ENCODE measurements at regions not wholly inside any gene's neighbourhood (a gene's known extent, or its start where the extent isn't known, plus 50 kb on each side); places are given as distances from the start of the nearest gene placed in this dataset.
A peak's percentile ranks its signal among the peaks of the same experiment; 100 is the strongest.
"Not testable (repeated sequence)": the region's sequence is repeated elsewhere in the genome, so short reads cannot be mapped to it uniquely, and the experiment has no call there.

- no peak for DNase-seq (ENCODE audit: low spot score)
Measured at GRCh38 chr2:16362611-16363010, 303.0 kb downstream of the CYRIA start.

DNA sequence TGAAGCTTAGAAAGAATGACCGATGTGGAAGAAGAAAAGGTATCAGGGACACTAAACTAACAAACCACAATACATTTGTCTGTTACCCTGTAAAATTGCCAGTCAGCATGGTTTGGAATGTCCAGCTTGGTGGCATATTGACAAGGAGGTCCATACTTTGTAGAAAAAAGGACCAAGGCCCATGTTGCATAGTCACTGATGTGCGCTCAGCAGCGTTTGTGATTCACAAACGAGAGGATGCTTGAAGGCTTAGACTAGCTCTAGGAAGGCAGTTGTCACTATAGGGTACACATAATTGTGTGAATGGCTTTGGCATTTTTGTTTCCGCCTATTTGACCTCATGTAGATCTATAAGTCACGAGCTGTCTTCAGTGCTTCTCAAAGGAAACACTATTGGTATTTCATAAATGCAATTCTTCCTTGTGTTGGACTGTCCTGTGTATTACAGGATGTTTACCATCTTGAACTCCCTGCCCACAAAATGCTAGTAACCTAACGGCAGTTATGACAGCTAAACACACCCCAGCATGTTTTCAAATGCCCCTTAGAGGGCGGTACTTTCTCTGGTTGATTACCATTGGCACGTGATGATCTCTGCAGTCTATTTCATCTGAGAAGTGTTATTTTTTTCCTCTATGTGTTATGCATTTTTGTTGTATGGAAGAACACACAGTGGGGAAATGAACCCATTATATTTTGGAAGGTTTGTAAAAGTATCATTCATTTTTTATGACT, 304.2 kb downstream of the CYRIA start:
- no peak for DNase-seq (ENCODE audit: low spot score)

GRCh38 chr2:16359961-16360360, 305.7 kb downstream of the CYRIA start:
- DNase-seq (ENCODE audit: low spot score): no peak

GRCh38 chr2:16357188-16357587, 308.4 kb downstream of the CYRIA start:
- no peak for DNase-seq (ENCODE audit: low spot score)

- DNase-seq (ENCODE audit: low spot score): no peak
Measured at GRCh38 chr2:16351541-16351940, 314.1 kb downstream of the CYRIA start.

GRCh38 chr2:16351137-16351536, 314.5 kb downstream of the CYRIA start:
- no peak for DNase-seq (ENCODE audit: low spot score)

DNA sequence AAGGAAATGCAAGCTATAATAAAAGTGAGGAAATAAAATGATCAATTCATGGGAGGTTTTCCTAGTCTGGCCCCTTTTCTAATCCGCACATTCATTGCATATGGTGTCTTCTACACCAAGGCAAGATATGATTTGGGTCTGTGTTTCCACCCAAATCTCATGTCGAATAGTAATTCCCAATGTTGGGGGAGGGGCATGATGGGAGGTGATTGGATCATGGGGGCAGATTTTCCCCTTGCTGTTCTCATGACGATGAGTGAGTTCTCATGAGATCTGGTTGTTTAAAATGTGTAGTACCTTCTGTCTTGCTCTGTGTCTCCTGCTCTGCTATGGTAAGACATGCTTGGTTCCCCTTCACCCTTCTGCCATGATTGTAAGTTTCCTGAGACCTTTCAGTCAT, 315.4 kb downstream of the CYRIA start:
- DNase-seq (ENCODE audit: low spot score): no peak

GRCh38 chr2:16349811-16350210, 315.8 kb downstream of the CYRIA start:
- no peak for DNase-seq (ENCODE audit: low spot score)

- no peak for DNase-seq (ENCODE audit: low spot score)
Measured at GRCh38 chr2:16348821-16349515, 316.7 kb downstream of the CYRIA start.

DNA sequence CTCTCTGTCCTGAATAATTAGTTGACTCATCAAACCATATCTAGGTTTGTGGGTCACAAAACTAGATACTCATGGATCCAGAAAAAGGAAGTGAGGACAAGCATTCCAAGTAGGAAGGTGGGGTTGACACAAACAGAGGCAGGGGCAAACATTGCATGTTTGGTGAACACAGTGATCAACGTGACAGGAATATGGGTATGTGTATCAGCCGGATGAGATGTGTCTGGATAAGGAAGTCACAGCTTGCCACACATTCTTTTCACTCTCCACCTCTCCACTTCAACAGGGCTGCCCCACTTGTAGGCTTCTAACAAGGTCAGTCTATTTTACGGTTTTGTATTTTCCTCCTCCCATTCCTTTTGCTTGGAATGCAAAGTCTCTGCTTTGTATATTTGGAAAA, 319.0 kb downstream of the CYRIA start:
- no peak for DNase-seq (ENCODE audit: low spot score)

DNA sequence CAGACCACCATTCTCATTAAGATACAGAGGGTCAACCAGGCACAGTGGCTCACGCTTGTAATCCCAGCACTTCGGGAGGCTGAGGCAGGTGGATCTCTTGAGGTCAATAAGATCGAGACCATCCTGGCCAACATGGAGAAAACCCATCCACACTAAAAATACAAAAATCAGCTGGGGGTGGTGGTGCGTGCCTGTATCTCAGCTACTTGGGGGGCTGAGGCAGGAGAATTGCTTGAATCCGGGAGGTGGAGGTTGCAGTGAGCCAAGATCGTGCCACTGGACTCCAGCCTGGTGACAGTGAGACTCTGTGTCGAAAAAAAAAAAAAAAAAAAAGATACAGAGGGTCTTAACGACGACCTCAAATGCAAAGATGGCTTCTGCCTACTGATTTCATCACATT, 320.4 kb downstream of the CYRIA start:
- DNase-seq (ENCODE audit: low spot score): not testable (repeated sequence)

DNA sequence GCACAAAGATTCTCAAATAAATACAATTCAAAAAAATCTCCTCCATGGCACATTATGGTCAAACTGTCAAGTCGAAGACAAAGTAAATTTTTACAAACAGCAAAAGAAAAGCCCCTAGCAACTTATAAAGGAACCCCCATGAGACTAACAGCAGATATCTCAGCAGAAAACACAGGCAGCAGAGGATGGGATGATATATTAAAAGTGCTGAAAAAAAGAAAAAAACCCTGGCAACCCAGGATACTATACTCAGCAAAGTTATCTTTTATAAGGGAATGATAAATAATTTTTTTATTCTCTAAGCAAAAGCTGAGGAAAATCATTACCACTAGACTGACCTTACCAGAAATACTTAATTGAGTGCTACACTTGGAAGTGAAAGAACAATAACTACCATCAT, 326.4 kb downstream of the CYRIA start:
- no peak for DNase-seq (ENCODE audit: low spot score)

DNA sequence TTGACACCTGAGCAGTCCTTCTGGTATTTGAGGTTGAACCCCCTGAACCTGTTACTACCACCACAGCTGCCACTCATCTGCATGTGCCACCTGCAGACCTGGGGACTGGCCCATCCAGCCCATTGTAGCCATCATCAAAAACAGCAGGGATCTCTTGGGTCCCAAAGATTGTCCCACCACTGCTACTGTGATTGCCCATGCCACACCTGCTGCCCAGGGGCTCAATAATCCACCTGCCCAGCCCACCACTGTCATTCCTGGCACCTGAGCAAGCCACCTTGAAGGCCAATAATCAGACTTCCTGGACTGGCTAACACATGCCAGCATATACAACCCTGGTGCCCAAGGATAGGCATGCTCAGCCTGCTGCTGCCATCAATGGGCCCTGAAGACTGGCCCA, 327.6 kb downstream of the CYRIA start:
- DNase-seq (ENCODE audit: low spot score): no peak

GRCh38 chr2:16336916-16337315, 328.7 kb downstream of the CYRIA start:
- DNase-seq (ENCODE audit: low spot score): no peak

GRCh38 chr2:16336491-16336890, 329.1 kb downstream of the CYRIA start:
- no peak for DNase-seq (ENCODE audit: low spot score)

- DNase-seq (ENCODE audit: low spot score): no peak
Measured at GRCh38 chr2:16335947-16336346, 329.7 kb downstream of the CYRIA start.

DNA sequence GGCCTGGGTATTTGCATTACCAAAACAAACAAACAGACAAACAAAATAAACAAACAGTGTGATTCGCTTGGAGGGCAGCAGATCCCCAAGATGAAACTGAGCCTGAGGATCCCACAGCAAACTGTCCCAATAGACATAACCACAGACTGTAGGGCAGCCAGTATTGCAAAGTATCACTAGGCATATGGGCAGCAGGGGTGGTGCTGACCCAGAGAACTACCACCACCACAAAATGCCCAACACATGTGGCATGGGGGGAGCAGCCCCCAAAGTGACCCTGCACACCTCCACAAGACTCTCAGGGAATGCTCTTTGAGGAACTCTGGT, 330.1 kb downstream of the CYRIA start:
- no peak for DNase-seq (ENCODE audit: low spot score)

DNA sequence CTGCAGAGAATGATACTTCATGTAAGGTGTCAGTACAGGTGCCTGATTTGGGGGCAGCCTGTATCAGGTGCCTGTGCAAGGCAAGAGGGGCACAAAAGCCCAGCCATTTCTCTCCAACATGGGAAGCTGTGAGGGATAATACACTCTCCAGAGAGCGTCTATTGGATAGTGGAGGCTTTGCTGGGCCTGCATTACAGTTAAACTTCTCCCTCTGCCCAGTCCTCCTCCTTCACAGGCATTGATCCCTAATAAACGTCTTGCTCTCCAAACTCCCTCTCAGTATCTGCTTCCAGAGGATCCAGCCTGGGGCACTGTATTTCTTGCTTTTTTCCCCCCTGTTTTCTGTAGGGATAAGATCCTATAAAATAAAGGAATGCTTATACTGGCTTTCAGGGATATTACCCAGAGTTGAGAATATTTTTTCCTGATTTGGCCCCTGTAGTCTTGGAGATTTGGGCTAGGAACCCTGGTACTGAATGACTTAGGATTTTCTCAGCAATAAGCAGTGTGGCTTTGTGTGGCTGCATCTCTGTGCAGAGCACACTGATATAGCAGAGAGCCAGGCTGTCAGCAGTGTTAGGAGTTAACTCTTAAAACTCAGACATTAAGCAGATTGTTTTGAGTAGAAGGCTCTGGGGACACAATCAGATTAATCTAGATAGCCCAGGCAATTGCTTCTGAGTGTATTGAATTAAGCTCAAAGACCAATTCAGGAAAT, 330.6 kb downstream of the CYRIA start:
- peak; percentile 43 for DNase-seq (ENCODE audit: low spot score)

DNA sequence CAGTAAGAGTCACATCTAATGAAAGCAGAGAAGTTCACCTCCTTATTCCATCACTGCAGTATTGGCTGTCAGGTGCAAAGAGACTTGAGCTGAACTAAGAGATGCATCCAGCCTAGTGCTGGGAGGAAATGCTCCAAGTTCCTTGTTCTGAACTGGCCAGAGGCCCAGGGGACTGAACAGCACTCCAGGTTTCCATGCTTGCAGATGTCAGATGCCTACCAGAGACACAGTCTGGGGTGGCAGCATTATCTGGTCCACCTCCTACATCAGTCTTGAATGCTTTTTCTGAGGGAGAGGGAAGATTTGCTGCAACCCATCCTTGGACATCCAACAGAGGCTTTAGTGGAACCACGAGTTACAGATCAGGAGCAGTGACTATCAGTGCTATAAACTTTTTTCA, 331.3 kb downstream of the CYRIA start:
- DNase-seq (ENCODE audit: low spot score): no peak

GRCh38 chr2:16333681-16334080, 332.0 kb downstream of the CYRIA start:
- DNase-seq (ENCODE audit: low spot score): no peak

DNA sequence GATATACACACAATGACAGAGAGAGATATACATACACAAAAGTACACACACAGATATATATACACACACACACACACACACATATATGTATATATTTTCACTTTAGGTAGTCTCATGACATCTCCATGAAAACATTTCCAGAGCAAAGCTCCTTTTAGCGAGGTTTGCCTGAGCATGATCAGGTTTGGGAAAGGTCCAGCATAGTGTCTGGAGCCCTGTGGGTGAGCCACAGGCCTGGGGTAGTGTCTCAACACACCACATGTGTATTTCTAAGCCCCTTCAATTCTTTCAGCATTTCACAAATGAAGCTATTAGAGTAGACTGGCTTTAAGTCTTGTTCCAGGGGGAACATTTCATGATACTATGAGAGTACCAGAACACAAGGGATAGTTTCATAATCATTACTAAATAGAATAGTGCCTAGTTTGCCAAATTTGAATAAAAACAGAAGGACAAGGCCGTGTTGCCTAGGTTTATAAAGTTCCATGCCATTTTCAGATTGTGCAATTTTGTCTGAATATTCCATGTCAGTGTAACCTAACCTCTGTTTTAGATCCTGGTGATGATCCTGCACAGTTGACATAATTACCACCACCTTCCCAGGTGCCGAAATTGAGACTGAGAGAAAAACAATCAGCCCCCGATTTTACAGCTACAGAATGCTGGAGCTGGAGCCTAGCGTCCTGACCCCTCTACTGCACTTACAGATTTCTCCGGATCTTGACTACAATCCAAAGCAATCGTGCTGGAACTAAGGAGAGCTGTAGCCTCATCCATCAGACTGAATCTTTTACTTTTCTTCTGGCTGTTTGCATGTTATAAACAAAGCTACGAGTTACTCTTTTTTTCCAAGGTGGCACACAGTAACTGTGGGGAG, 332.7 kb downstream of the CYRIA start:
- DNase-seq (ENCODE audit: low spot score): no peak

- no peak for DNase-seq (ENCODE audit: low spot score)
Measured at GRCh38 chr2:16331772-16332171, 333.9 kb downstream of the CYRIA start.
